NCI-H1694 (cell line): ENCODE measurements at regions not wholly inside any gene's neighbourhood (a gene's known extent, or its start where the extent isn't known, plus 50 kb on each side); places are given as distances from the start of the nearest gene placed in this dataset.
"Not testable (repeated sequence)": the region's sequence is repeated elsewhere in the genome, so short reads cannot be mapped to it uniquely, and the experiment has no call there.

ENCODE experiments used
- DNase-seq: peaks from one replicate; lab custom pipeline; 2025; lab: John Stamatoyannopoulos, UW

DNA sequence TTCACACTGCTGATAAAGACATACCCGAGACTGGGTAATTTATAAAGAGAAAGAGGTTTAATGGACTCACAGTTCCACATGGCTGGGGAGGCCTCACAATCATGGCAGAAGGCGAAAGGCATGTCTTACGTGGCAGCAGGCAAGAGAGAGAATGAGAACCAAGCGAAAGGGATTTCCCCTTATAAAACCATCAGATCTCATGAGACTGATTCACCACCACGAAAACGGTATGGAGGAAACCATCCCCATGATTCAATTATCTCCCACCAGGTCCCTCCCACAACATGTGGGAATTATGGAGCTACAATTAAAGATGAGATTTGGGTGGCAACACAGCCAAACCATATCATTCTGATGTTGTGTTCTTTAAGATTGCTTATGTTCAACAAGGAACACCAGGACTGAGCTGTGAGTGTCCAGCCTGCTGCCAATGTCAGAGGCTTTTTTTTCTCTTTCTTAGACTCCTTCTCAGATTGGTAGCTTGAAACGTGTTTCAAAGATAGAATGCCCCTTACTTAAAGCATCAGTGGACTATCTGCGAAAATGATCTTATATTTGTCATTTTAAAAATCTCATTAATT, 124.1 kb upstream of the TWIST2 start:
- not testable (repeated sequence) for DNase-seq

DNA sequence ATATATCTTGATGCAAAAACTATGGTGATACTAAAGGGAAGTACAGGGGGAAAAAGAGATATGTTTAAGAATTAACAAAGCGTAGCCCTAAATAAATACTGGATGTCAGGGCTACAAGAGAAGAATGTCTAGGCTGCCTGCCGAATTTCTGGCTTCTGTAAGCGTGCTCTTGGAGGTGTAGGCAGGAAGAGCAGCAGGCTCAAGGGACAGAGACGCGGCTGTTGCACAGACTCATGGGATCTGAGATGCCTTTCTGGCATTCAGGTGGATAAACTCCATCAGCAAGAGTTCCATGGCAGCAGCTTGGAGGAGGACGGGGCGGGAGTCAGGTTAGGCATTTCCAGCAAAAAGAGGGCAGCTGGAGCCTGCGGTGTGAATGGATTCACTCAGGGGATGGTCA, 123.2 kb upstream of the TWIST2 start:
- DNase-seq: no peak

DNA sequence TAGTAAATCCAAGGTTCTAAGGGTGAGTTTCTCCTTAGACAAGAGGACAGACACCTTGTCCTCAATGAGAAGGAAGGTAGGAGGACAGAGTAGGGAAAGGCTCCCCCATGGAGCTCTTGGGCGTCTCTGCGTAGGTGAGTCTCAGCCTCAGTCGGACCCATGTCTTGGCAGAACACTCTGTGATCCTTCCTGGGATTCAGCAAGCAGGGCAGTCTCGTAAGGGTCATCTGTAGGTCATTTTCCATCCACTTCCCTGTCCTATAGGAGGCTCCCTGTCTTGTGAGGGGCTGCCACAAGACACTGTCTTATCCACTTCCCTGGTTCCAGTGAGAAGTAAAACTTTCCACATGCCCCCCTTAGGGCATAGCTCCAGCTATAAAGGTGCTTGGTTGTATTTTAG, 122.6 kb upstream of the TWIST2 start:
- no peak for DNase-seq

DNA sequence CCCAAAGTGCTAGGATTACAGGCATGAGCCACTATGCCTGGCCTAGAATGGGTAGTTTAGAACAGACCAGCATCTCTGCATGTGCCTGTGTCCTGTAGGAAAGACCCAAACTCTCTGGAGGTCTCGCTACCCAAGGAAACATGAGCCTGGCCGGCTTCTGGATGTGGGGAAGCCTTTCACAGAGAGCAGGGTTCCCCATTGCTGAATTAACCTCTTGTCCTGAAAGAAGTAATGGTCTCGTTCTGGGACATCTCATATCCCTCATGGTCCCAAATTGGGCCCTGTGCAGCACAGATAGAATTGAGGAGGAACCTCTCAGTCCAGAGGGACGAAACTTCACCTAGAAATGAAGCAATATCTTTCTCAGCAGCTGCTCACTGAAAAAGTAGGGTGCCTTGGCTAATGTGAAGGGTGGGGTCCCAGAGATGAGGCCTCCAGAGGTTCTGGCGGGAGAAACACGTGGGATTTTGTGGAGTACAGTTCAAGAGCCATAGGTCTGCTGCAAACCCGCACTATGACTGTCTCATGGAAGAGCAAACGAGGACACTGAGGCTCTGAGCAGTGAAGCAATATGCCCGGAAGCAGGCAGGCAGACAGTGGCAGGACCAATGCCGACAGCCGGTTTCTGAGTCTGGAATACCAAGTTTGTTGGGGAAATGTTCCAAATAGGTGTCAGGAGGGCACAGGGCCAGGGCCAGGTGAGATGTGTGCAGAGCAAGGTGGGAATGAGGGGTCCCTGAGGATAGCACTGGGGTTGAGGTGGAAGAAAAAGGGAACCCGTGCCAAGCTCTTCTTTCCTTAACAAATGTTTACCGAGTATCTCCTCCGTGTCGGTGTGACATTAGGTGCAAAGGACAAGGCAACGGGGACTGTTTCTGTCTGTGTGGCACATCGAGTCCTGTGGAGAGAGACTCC, 121.0 kb upstream of the TWIST2 start:
- DNase-seq: no peak

DNA sequence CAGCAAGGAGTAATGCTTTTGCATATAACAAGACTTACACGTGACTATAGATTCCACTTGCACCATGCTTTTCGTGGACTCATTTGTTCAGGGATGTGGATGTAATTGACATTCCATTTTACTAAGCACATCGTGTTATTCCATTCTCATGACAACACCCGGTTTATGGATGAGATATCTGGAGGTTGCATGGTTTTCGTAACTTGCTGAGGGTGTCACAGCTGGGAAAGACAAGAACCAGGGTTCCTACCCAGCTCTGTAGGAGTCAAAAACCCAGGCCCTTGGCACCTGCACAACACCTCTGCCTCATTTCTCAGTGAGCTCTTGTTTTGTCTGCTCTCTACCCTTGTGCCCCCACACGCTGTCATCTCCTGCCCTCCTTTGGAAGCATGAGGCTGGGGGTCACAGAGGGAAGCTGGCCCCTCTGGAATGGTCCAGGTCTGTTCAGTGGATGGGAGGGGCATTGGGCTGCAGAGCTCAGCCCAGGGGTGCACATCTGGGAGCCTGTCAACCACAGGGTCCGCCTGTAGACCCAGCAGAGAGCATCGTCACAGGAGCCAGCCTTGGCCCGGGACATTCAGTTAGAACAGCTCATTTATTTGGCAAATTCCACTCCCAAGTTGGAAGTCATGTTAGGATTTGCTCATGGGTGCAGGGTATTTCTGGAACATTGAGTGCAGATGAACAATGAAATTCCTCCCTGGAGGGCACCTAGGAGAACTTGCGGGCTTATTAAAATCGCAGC, 120.1 kb upstream of the TWIST2 start:
- no peak for DNase-seq

DNA sequence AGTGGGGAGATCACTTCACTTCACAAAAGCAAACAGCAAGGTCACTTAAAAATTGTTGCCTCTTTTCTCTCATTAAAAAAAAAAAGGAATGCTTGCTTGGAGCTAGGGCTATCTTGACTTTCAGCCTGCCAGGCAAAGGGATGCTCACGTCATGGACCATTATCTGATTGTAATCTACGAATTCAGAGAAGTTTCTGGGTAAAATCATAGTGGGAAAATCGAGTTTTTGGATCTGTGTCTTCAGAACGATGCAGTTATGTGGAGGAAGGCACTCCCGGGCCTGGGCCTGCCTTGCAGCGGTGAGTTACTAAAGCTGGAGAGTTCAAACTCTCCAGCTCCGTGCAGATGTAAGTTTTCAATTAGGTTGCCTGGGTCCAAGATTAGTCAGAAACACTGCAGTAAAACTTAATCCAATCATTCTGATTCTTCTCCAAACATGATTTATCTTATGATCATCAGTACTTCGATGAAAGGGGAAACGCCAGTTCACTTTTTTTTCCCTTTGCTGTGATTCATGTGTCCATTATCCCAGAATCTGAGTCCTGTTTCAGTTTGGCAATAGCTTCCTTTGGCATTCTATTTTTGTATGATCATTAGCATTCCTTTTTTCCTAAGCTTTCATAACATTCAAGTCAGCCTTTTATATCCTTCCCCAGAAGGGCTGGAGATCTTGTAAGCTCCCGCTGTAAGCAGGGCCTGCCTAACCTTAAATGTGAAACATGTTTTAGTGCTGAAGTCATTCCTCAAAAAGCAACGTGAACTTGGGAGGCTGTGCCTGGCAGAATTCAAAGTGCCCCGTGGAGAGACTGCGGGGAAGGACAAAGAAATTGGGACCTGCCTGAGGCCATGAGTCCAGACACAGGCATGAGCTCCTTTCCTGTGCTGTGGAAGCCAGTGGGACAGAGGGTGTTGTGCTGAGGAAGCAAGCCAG, 119.3 kb upstream of the TWIST2 start:
- no peak for DNase-seq

DNA sequence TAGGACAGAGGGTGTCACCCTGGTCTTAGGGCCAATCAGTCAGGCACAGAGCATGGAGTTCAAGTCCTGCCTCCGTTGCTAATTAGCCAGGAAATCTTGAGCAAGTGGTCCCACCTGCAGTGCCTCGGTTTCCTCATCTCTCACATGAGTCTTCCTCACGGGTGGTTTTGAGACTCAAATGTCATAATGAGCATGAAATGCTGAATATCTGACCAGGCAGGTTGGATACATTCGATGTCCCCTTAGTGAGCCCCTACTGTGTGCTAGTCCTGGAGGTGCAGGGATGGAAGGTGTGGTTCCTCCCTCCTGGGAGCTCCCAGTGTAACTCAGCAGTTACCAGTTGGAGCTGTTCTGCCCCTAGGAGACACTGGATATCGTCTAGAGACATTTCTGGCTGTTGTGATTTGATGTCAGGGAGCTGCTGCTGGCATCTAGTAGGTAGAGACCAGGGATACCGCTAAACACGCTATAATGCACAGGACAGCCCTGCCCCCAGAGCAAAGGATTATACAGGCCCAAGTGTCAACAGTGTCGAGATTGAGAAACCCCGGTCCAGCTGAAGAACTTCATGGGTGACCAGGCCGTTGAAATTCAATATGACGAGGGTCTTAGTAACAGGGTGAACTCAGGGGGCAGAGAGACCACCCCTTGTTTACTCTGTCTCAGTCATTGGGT, 118.5 kb upstream of the TWIST2 start:
- no peak for DNase-seq

DNA sequence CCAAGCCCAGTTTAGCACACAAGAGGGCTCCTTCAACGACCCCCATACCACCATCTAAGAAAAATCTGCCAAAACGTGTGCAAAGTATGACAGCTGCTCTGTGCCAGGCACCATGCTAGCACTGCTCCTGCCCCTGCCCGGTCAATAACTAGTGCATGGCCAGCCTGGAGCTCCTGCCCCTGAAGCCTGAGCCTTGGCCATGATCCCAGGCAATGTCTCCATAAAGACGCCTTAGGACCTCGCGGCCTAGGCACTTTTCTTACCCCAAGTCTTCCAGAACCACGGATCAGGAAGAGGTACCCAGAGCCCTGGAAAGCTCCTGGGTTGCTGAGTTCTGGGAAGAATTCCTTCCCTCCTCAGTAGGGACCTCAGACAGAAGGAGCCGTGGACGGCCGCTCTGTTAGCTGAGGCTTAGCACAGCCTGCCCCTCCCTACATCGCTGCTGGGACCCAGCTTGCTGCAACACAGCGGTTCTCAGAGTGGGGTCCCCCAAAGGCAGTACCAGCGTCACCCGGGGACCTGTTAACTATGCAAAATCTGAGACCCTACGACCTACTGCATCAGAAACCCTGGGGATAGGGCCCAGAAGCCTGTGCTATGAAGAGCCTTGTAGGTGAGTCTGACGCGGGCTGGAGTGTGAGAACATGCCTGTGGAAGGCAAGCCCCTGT, 117.8 kb upstream of the TWIST2 start:
- DNase-seq: no peak

DNA sequence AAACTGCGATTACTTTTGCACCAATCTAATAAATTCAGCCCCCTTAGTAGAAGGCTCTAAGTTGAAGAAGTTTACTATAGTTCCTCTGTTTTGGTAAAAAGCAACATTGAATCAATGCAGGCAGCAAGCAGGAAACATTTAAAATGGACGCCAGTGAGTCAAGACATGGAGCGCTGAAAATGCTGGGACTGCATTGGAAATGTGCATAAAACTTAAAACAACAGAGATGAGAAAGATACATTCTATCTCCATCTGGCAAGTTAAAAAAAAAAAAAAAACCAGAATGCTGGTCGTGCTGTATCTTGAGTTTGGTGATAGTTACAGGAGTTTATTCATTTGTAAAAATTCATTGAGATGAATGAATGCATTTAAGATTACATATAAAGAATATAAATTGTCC, 117.0 kb upstream of the TWIST2 start:
- DNase-seq: no peak

DNA sequence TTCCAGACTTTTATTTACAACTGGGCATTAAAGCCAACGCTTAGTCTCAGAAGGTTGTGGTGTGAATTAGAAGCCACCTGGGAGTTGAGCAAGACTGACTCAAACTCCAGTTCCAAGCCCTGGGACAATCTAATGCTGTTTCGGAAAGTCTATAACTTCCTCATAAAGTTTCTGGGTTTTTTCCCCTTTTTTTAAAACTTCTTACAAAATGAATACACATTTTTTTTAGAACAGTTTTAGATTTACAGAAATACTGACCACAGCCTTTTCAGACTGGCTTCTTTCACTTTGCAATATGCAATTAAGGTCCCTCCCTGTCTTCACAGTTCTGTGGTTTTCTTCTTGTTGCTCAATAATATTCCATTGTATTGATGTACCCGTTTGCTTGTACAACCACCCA, 115.9 kb upstream of the TWIST2 start:
- DNase-seq: no peak

DNA sequence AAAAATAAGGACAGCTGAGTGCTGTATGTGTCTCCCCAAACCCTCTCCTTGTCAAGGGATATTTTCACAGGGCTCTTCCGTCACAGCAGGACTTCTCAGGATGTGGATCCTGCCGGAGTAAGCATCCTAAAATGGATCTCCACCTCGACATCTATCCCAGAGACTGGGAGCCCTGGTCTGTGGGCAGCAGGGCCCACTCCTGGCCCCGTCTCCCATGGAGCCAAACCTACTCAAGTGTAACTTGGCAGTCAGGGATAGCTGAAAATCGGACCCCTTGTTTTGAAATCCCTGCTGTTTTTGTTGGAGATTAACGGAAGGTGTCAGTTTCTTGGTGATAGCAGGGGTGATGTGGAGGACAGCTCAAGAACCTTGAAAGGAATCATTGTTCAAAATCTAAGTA, 109.0 kb upstream of the TWIST2 start:
- DNase-seq: no peak

DNA sequence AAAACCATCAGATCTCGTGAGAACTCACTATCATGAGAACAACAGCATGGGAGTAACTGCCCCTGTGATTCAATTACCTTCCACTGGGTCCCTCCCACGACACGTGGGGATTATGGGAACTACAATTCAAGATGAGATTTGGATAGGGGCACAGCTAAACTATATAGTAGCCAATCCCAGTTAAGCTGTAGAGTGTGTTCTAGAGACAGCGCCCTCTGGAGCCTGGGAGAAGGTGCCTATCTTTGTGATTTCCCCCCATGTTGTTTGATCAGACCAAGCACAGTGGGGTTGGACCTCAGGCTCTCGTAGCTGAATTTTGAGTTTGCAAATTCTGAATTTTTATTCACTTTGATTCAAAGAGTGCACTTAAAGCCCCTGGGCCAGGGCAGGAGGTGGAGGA, 108.2 kb upstream of the TWIST2 start:
- no peak for DNase-seq

DNA sequence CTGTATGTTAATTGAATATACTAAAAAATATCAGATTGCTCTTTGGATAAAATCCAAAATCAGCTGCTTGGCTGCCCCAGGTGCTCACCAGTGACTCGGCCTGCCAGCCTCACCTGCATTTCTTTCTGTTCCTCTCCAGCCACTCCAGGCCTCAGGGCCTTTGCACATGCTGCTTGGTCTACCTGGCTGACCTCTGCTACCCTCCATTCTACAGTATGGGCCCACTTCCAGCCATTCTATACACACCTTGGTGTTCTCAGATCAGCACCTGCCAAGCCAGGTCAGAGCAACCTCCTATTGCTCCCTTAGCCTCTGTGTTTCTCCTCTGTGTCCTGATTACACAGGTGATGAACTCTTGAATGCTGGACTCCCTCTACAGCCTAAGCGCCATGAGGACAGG, 106.6 kb upstream of the TWIST2 start:
- no peak for DNase-seq

DNA sequence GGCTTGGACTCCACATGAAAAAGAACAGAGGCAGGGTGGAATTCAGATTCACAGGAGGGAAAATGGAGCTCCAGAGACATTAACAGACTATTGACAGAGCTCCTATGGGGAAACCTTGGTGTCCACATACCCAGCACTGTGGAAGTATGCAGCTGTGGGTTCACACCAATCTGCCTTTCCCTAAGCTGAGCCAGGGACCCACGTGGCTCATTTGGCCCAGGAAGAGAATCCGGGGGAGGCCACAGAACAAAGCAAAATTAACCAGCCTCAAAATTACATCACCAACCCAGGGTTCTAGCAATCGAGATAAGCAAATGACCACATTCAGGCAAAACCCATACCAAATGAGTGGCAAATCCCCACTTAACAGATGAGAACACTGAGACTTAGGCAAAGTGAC, 105.8 kb upstream of the TWIST2 start:
- no peak for DNase-seq

DNA sequence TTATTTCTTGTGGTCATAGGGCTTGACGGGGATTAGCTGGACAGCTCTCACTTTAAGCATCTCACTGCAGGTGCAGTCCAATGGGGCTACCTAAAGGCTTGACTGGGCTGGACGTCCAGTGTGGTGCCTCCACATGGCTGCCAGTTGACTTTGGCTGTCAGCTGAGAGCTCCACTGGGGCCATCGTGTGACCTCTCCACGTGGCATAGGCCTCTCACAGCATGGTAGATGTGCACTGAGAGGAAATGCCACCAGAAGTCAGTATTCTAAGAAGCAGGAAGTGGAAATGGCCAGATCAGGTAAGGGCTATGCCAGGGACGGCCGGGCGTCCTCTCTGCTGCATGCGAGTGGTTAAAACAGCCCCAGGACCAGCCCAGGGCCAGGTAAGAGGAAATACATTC, 105.2 kb upstream of the TWIST2 start:
- DNase-seq: no peak

DNA sequence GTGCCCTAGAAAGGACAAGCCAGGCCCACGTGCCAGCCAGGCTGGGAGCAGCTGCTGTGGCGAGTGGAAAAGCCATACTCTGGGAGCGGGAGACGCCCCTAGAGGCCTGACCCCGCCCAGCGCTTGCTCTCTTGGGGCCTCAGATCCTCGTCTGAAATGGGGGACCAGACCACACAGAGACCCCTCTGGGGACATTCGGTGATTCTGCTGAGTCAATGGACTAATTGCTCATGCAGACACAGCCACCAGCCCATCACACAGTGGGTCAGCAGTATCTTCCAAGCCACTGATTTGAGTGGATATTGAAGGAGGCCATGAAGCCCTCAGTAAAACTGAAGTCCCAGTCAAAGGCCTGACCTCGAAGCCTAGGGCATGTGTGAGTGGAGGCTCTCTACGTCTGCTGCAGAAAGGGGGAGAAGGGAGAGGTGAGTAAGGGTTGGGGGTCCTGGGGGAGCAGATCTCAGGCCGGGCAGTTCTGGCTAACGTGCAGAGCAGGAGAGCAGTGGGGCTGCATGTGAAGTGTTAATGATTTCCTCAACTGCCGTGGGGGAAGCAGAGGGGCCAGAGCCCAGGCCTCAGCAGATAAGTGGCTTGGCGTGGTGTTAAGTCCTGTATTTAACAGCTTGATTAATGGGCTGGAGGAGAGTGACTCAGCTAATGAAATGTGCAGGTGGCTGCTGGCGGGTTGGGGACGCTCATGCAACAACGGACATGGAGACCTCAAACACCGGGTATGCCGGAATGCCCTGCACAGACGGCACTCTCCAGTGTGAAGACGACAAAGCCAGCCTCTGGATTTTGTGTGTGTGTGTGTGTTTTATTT, 104.4 kb upstream of the TWIST2 start:
- DNase-seq: no peak

DNA sequence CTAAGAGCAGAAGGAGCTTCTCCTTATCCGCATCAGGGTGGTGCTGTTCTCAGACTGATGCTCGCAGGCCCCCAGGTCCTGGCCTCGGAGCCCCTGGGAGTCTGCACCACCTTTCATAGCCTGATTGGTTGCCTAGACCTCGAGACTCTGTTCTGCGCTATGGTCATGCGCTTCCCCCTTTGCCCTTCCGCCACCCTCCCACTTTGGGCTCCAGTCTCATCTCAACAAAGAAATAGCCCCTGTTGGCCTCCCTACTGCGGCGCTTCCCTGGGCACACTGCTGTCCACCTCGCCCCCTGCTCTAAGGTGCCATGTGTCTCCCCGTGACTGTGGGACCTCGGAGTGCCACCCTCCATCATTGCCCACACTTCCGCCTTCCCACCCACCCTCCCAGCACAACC, 102.9 kb upstream of the TWIST2 start:
- no peak for DNase-seq

DNA sequence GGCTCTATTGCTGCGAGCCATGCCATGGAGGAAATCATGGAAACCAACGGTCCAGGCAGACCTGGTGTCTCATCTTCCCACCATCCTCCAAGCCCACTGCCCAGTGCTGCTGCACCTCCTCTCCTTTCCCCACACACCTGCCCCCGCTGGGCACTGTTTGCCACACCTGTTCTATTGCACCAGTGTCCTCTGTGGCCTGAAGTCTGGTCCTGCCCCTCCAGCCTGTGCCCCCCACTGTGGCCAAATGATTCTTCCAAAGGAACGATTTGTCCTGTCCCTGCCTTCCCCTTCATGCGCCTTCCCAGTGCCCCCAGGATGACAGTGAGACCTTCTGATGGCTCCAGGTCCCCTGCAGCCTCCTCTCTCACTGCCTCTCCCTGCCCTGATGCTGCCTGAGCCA, 101.9 kb upstream of the TWIST2 start:
- DNase-seq: no peak

DNA sequence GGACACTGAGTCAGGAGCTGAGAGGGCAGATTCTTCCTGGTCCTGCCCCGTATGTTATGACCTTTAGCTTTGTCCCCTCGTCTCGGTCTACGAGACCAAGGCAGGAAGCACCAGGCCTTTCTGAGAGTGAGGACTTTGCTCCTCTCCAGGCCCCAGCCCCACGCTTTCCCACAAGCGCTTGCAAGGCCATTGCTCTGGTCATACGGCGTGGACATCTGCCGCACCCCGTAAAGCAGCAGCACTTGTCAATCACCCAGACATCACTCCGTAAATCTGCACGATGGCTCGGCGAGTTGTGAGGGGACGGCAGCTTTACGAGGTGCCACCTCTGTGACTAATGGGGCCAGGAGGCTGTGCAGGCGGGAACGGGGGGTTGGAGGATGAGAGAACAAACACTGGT, 100.8 kb upstream of the TWIST2 start:
- no peak for DNase-seq

DNA sequence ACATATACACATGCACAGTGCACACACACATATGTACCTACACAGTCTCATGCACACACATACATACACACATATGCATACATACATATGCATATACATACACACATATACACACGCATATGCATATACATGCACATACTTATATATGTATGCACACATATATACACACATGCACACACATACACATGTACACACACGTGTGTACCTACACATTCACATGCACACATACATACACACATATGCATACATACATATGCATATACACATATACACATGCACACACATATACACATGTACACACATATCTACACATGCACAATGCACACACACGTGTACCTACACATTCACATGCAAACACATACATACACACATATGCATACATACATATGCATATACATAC, 100.3 kb upstream of the TWIST2 start:
- no peak for DNase-seq
